ENCODE measurements at regions not wholly inside any gene's neighbourhood (a gene's known extent, or its start where the extent isn't known, plus 50 kb on each side); places are given as distances from the start of the nearest gene placed in this dataset.

- no peaks in the 10 kb centered on the region for H3K36me3 ChIP-seq
- H3K27ac ChIP-seq: no peak overlapping the region
- peaks cover 0 to 46% (median 10%) of the 10 kb centered on the region in 7 donors for H3K27me3 ChIP-seq (replicated peaks in 1 of 7)
- H3K9me3 ChIP-seq: peaks cover 0 to 5% (median 0%) of the 10 kb centered on the region in 8 donors
- no peak for DNase-seq
- TF ChIP-seq CTCF (IDR thresholded peaks at IDR 0.05 in 8 of 11, conservative IDR thresholded peaks at IDR 0.05 in 3 of 11) (no peak), POLR2A (IDR thresholded peaks at IDR 0.05) (no peak), POLR2AphosphoS5 (IDR thresholded peaks at IDR 0.05) (no peak)
- intact Hi-C loops (cut with DNase I; ENCODE audit: low total_unique reads): no loop called here
- H3K4me1 ChIP-seq: no peaks in the 10 kb centered on the region
- no peak overlapping the region for H3K4me3 ChIP-seq
These were observed 116.8 kb upstream of the FGF3 start for GRCh38 chr11:69935941-69936505.

- no peaks in the 10 kb centered on the region for H3K36me3 ChIP-seq
- no peaks in the 10 kb centered on the region for H3K4me1 ChIP-seq
- no peak overlapping the region for H3K27ac ChIP-seq
- no peak overlapping the region for H3K4me3 ChIP-seq
- WGBS, 5 donors: 73 to 82% (median 74%) methylated on average over 2 of the region's 2 CpGs
- TF ChIP-seq POLR2AphosphoS5 (IDR thresholded peaks at IDR 0.05) (no peak), POLR2A (IDR thresholded peaks at IDR 0.05) (no peak), CTCF (IDR thresholded peaks at IDR 0.05 in 8 of 11, conservative IDR thresholded peaks at IDR 0.05 in 3 of 11) (no peak)
- no peak for DNase-seq
- H3K27me3 ChIP-seq (replicated peaks in 1 of 7): peaks cover 0 to 43% (median 4%) of the 10 kb centered on the region in 7 donors
- intact Hi-C loops (cut with DNase I; ENCODE audit: low total_unique reads): no loop called here
- H3K9me3 ChIP-seq: peaks cover 0 to 5% (median 0%) of the 10 kb centered on the region in 8 donors
These were observed 117.6 kb upstream of the FGF3 start for GRCh38 chr11:69936771-69937170.

- TF ChIP-seq CTCF (IDR thresholded peaks at IDR 0.05 in 8 of 11, conservative IDR thresholded peaks at IDR 0.05 in 3 of 11) (no peak), POLR2AphosphoS5 (IDR thresholded peaks at IDR 0.05) (no peak), POLR2A (IDR thresholded peaks at IDR 0.05) (no peak)
- DNase-seq: peak; percentile 42
- Histone ChIP-seq H3K4me3 (no peak overlapping the region), H3K4me1 (no peaks in the 10 kb centered on the region), H3K27me3 (replicated peaks in 1 of 7) (peaks cover 0 to 46% (median 4%) of the 10 kb centered on the region in 7 donors), H3K36me3 (no peaks in the 10 kb centered on the region), H3K9me3 (peaks cover 0 to 5% (median 0%) of the 10 kb centered on the region in 8 donors), H3K27ac (no peak overlapping the region)
- 87 to 96% (median 93%) methylated on average over 13 of the region's 13 CpGs for WGBS, 5 donors
- intact Hi-C loops (cut with DNase I; ENCODE audit: low total_unique reads): no loop called here
These were observed 119.0 kb upstream of the FGF3 start for GRCh38 chr11:69938206-69938605.

GRCh38 chr11:69939551-69940245, 120.5 kb upstream of the FGF3 start:
- DNase-seq: peak; percentile 61
- H3K36me3 ChIP-seq: no peaks in the 10 kb centered on the region
- peaks cover 0 to 5% (median 0%) of the 10 kb centered on the region in 8 donors for H3K9me3 ChIP-seq
- H3K27me3 ChIP-seq (replicated peaks in 1 of 7): peaks cover 0 to 58% (median 4%) of the 10 kb centered on the region in 7 donors
- peak overlapping the region in 1 of 8 donors; percentile 36 for H3K4me3 ChIP-seq
- intact Hi-C loops (cut with DNase I; ENCODE audit: low total_unique reads): no loop called here
- H3K4me1 ChIP-seq: no peaks in the 10 kb centered on the region
- 50 to 84% (median 59%) methylated on average over 25 to 28 of the region's 28 CpGs for WGBS, 5 donors
- H3K27ac ChIP-seq: peak overlapping the region in 6 of 8 donors; percentile 55 to 72 (median 65)
- TF ChIP-seq POLR2AphosphoS5 (IDR thresholded peaks at IDR 0.05) (peak in 2 of 3 donors; percentile 48 to 54), CTCF (IDR thresholded peaks at IDR 0.05 in 8 of 11, conservative IDR thresholded peaks at IDR 0.05 in 3 of 11) (no peak), POLR2A (IDR thresholded peaks at IDR 0.05) (no peak)

Measured in spleen (tissue), 11 donors.